GM19025 (cell line): ENCODE measurements at regions not wholly inside any gene's neighbourhood (a gene's known extent, or its start where the extent isn't known, plus 50 kb on each side); places are given as distances from the start of the nearest gene placed in this dataset.
"Not testable (repeated sequence)": the region's sequence is repeated elsewhere in the genome, so short reads cannot be mapped to it uniquely, and the experiment has no call there.

Experiments used
- ATAC-seq: cut with Tn5 transposase; IDR thresholded peaks from one replicate; pipeline ENCODE4 v1.9.1; 2021; ENCODE audit warnings: mild to moderate bottlenecking, low read depth, moderate library complexity; ENCODE audit not compliant: unreplicated experiment

GRCh38 chr10:70987396-70988130, 99.2 kb upstream of the PCBD1 start:
- ATAC-seq, result no peak

DNA sequence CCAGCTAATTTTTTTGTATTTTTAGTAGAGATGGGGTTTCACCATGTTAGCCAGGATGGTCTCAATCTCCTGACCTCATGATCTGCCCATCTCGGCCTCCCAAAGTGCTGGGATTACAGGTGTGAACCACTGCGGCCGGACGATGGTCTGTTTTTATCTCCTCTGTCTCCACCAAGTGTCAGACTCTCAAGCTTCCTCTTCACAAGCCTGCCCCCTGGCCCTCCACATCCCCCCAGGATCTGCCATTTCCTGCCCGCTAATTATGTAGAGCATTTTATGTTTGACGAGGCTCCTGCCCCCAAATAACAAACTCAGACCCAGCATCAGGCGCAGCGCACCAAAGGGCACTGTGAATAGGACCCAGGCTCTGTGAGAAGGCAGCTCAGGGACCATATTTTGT, 101.8 kb upstream of the PCBD1 start:
- not testable (repeated sequence) for ATAC-seq

- no peak for ATAC-seq
Observed at GRCh38 chr10:70990681-70991080, 102.3 kb upstream of the PCBD1 start.

DNA sequence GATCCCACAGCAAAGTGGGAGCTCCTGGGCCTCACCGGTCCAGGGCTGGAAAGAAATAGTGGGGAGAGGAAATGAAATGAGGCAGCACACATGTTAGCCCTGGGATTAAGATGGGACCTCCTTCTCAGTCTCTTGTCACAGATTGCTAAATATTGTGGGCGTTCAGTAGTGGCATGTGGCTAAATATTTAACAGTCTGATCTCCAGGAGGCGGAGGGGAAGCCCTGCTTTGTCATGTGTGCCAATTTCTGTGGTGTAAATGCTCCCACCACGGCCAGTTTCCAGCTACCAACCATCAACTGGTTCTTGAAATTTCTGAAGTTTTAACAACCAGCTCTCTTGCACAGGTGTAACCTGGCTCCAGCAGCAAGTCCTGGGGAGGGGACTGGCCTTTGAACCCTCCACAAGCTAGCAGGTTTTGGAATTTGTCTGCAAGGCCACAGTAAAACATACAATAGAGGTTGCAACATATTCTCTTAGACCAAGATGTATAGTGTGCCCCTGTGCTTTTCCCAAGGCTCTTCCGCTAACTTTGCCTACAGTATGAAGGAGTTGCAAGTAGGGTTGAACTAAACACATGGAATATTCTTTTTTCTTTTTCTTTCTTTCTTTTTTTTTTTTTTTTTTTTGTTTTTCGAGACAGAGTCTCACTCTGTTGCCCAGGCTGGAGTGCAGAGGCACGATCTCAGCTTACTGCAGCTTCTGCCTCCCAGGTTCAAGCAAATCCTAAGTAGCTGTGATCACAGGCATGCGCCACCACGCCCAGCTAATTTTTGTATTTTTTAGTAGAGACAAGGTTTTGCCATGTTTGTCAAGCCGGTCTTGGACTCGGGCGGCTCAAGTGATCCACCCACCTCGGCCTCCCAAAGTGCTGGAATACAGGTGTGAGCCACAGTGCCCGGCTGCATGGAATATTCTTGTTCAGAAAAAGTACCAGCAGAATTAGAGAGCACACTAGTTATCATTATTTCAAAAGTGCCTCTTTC, 103.1 kb upstream of the PCBD1 start:
- ATAC-seq, result no peak

- ATAC-seq, result no peak
Observed at GRCh38 chr10:70992436-70992835, 104.1 kb upstream of the PCBD1 start.

DNA sequence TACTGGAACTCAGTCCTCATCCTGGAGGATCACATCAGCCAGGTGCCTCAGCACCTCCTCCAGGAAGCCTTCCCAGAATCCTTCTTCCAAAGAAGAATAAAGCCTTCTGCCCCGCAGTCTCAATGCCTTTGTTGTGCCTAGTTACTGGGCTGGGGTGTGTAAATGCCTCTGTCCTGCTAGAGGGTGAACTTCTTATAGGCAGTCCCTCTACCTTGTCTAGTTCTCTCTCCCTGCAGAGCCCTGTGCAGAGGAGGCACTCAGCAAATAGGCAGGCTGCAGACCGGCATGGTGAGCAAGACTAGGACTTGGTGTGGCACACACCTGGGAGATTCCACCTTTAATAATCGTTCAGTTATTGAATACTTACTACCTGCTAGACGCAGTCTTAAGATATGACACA, 104.7 kb upstream of the PCBD1 start:
- no peak for ATAC-seq

- no peak for ATAC-seq
Observed at GRCh38 chr10:70996549-70996948, 108.2 kb upstream of the PCBD1 start.

- no peak for ATAC-seq
Observed at GRCh38 chr10:70997236-70997635, 108.9 kb upstream of the PCBD1 start.

DNA sequence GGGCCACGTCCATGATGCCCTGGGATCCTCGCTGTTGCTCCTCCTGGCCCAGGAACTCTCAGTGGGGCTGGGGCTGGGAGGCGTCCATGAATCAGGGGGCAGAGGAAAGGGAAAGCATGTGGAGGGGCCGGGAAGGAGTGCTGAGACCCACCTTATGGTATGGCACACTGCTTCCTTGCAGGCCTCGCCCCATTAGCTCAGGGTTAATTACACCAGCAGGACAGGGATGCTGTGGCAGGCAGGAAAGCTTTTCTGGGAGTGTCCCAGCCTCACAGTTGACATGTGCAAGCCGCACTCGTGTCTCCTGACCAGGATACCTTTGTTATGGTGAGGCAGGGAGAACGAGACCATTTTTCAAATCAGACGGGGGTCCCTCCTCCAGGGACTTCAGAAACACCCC, 109.7 kb upstream of the PCBD1 start:
- ATAC-seq, result no peak

- ATAC-seq, result no peak
Observed at GRCh38 chr10:71001470-71001869, 113.1 kb upstream of the PCBD1 start.

GRCh38 chr10:71004176-71005075, 116.1 kb upstream of the PCBD1 start:
- ATAC-seq, result no peak

- ATAC-seq, result no peak
Observed at GRCh38 chr10:71005337-71006305, 117.3 kb upstream of the PCBD1 start.

DNA sequence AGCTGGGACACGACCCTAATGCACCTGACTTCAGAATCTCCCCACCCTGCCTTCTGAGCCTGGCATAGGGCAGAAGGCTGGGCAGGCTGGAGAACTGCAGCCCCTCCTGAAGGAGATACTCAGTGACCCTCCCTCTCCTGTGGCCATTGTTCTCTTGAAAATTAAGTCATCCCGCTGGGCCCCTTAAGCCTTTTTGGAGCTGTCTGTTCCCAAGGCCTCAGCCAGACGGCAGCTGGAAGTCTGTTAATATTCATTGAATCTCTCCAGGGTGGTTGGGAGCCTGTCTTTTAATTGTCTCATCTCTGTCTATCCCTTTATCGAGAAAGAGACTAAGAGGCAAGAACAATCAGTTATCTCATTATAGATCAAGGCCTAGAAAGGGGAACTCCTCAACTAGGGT, 118.1 kb upstream of the PCBD1 start:
- no peak for ATAC-seq

DNA sequence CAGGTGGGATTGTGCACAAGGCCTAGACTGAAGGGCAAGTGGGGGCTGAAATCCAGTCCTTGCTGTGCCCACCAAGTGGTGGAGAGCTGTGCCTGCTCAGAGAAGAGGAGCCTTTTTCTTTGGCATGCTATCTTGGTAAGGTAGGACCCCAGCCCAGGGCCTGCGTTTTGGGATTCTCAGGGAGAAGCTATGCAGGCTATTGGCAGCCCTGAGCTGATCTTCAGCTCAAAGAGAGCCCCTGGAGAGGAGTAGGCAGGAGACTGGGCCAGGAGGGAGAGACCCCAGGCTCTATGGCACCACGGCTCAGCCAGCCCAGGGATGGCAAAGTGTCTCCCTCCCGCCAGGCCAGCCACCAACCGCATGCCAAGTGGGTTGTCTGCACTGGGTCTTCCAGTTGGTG, 119.2 kb upstream of the PCBD1 start:
- ATAC-seq, result no peak

GRCh38 chr10:71008150-71008549, 119.8 kb upstream of the PCBD1 start:
- no peak for ATAC-seq

DNA sequence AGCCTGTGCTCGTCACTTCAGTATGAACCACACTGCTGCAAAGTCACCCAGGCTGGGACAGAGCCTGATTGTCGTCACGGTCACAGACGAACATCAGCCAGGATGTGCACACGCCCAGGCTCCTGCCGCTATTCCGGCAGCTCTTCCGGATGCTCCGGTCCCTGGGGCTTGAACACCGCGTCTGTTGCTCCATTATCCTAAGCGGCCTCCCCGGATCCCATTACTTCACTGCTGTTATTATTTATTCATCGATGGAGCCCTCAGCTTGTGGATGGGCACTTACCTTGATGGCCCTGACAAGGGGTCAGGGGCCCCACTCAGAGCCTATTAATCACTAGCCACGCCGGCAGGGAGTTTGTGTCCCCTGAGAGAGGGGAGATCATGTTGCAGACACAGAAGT, 120.8 kb upstream of the PCBD1 start:
- no peak for ATAC-seq

GRCh38 chr10:71010730-71011129, 122.4 kb upstream of the PCBD1 start:
- no peak for ATAC-seq

- ATAC-seq, result no peak
Observed at GRCh38 chr10:71011141-71011540, 122.8 kb upstream of the PCBD1 start.

GRCh38 chr10:71014021-71014805, 125.8 kb upstream of the PCBD1 start:
- no peak for ATAC-seq
